ENCODE measurements at regions not wholly inside any gene's neighbourhood (a gene's known extent, or its start where the extent isn't known, plus 50 kb on each side); places are given as distances from the start of the nearest gene placed in this dataset.

DNA sequence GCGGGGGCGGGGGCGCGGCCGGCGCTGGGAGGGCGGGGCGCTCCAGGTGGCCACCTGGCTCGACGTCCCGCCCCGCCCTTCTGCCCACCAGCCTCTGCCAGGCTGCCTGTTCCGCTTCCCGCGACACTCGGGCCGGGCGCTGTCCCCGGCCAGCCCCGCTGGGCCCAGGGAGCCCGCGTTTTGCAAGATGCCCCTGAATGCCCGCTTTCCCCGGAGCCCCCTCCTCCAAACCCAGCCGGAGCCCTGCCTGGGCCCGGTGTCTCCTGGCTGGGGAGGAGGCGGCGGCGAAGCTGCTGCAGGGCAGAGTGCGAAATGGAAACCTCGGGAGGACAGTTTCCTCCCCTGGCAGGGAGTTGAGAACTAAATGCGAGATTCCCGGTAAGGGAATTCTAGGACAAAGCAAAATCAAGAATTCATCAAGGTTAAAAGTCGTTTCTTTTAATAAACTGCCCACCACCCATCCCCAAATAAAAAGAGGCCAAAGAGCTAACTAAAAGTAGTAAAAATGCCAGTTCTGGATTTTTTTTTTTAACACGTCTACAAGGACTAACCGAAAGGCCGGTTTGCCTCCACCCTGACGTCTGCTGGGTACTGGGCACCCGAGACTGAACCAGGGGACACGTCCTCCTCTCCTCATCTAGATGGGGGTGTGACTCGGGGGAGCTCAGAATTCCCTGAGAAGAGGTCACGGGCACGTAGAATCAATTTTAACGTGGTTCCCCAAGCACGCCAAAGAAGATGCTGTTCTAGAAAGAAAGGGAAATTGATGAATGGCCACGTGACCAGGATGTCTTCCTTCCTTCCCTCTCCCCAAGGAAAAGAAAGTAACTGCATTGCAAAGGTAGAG is 200.4 kb upstream of the NFE2L3 start:
- Histone ChIP-seq H3K4me3 (ENCODE audit: low read length) (peak overlapping the region; percentile 67), H3K4me1 (ENCODE audit: control insufficient read depth, insufficient read depth, low read length) (peaks cover 3% of the 10 kb centered on the region), H3K36me3 (ENCODE audit: control insufficient read depth, insufficient read depth, low read length) (no peaks in the 10 kb centered on the region), H3K27me3 (ENCODE audit: control insufficient read depth, insufficient read depth, low read length) (no peaks in the 10 kb centered on the region), H3K9ac (ENCODE audit: low read length) (peak overlapping the region; percentile 17), H3K27ac (ENCODE audit: low read depth, low read length) (no peak overlapping the region)

GRCh38 chr7:25952261-25953057 is 199.5 kb upstream of the NFE2L3 start:
- Histone ChIP-seq H3K4me3 (ENCODE audit: low read length) (no peak overlapping the region), H3K27ac (ENCODE audit: low read depth, low read length) (no peak overlapping the region), H3K9ac (ENCODE audit: low read length) (no peak overlapping the region)

GRCh38 chr7:25953859-25954258 is 198.1 kb upstream of the NFE2L3 start:
- no peak overlapping the region for H3K9ac ChIP-seq (ENCODE audit: low read length)
- no peak overlapping the region for H3K27ac ChIP-seq (ENCODE audit: low read depth, low read length)

More at GRCh38 chr7:25952261-25953057, 199.5 kb upstream of the NFE2L3 start:
- peaks cover 3% of the 10 kb centered on the region for H3K4me1 ChIP-seq (ENCODE audit: control insufficient read depth, insufficient read depth, low read length)
- H3K27me3 ChIP-seq (ENCODE audit: control insufficient read depth, insufficient read depth, low read length) = no peaks in the 10 kb centered on the region
- no peaks in the 10 kb centered on the region for H3K36me3 ChIP-seq (ENCODE audit: control insufficient read depth, insufficient read depth, low read length)

DNA sequence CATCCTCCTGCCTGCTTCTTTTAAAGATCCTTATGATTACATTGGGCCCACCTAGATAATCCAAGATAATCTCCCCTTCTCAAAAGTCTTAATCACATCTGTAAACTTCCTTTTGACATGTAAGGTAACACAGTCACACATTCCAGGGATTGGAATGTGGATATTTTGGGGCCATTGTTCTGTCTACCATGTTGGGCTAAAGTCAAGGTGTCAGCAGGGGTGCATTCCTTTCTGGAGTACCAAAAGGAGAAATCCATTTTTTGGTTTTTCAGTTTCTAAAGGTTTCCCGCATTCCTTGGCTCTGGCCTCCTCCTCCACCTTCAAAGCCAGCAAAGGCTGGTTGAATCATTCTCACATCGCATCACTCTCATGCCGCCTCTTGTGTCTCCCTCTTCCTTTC is 197.6 kb upstream of the NFE2L3 start:
- Histone ChIP-seq H3K4me1 (ENCODE audit: control insufficient read depth, insufficient read depth, low read length) (peaks cover 3% of the 10 kb centered on the region), H3K36me3 (ENCODE audit: control insufficient read depth, insufficient read depth, low read length) (no peaks in the 10 kb centered on the region), H3K27me3 (ENCODE audit: control insufficient read depth, insufficient read depth, low read length) (no peaks in the 10 kb centered on the region), H3K9ac (ENCODE audit: low read length) (no peak overlapping the region), H3K4me3 (ENCODE audit: low read length) (no peak overlapping the region), H3K27ac (ENCODE audit: low read depth, low read length) (no peak overlapping the region)

More at GRCh38 chr7:25953859-25954258, 198.1 kb upstream of the NFE2L3 start:
- no peaks in the 10 kb centered on the region for H3K27me3 ChIP-seq (ENCODE audit: control insufficient read depth, insufficient read depth, low read length)
- H3K36me3 ChIP-seq (ENCODE audit: control insufficient read depth, insufficient read depth, low read length) = no peaks in the 10 kb centered on the region
- peaks cover 3% of the 10 kb centered on the region for H3K4me1 ChIP-seq (ENCODE audit: control insufficient read depth, insufficient read depth, low read length)
- no peak overlapping the region for H3K4me3 ChIP-seq (ENCODE audit: low read length)

GRCh38 chr7:25959168-25959734 is 192.7 kb upstream of the NFE2L3 start:
- Histone ChIP-seq H3K4me1 (ENCODE audit: control insufficient read depth, insufficient read depth, low read length) (no peaks in the 10 kb centered on the region), H3K27ac (ENCODE audit: low read depth, low read length) (no peak overlapping the region), H3K36me3 (ENCODE audit: control insufficient read depth, insufficient read depth, low read length) (no peaks in the 10 kb centered on the region), H3K9ac (ENCODE audit: low read length) (no peak overlapping the region), H3K27me3 (ENCODE audit: control insufficient read depth, insufficient read depth, low read length) (no peaks in the 10 kb centered on the region), H3K4me3 (ENCODE audit: low read length) (no peak overlapping the region)

DNA sequence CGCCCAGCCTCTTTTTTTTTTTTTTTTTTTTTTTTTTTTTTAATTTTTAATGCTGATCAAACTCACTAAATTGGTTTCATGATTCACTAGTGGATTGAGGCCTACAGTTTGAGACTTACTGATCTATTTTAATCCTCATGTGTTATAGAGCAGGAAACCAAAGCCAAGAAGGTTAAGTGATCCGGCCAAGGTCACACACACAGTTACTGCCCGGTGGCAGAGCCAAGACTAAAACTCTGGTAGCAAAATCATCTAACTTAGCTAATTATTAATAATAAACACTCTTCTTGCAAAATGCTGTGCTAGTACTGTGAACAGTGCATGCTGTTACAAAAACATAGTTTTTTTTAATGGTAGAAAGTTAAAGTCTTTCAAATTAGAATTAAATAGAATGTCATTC is 188.3 kb upstream of the NFE2L3 start:
- Histone ChIP-seq H3K4me3 (ENCODE audit: low read length) (no peak overlapping the region), H3K4me1 (ENCODE audit: control insufficient read depth, insufficient read depth, low read length) (no peaks in the 10 kb centered on the region), H3K27ac (ENCODE audit: low read depth, low read length) (no peak overlapping the region), H3K9ac (ENCODE audit: low read length) (no peak overlapping the region), H3K36me3 (ENCODE audit: control insufficient read depth, insufficient read depth, low read length) (no peaks in the 10 kb centered on the region), H3K27me3 (ENCODE audit: control insufficient read depth, insufficient read depth, low read length) (no peaks in the 10 kb centered on the region)

DNA sequence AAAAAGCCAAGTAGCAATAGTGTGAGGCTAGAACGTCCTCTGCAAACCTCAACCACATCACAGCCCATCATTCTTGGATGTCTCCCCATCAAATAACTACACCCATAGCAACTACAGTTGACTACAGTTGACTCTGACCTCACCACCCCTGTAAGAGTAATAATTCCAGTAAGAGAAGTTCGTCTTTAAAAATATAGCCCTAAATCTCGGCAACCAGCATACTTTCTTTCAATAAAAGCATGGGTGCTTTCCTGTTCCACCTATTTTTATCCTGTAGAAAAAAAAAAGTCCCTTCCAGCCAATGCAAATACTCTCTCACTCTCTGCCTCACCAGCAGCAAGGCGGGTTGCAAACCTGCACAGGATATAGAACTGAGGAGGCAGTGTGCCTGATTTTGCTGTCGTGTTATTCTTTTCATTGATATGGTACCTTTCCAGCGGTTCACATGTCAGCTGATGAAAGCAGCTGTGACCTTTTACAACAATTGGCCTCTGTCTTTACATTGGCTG is 187.5 kb upstream of the NFE2L3 start:
- Histone ChIP-seq H3K36me3 (ENCODE audit: control insufficient read depth, insufficient read depth, low read length) (no peaks in the 10 kb centered on the region), H3K9ac (ENCODE audit: low read length) (no peak overlapping the region), H3K4me1 (ENCODE audit: control insufficient read depth, insufficient read depth, low read length) (no peaks in the 10 kb centered on the region), H3K4me3 (ENCODE audit: low read length) (no peak overlapping the region), H3K27ac (ENCODE audit: low read depth, low read length) (no peak overlapping the region), H3K27me3 (ENCODE audit: control insufficient read depth, insufficient read depth, low read length) (no peaks in the 10 kb centered on the region)

- Histone ChIP-seq H3K9ac (ENCODE audit: low read length) (no peak overlapping the region), H3K4me1 (ENCODE audit: control insufficient read depth, insufficient read depth, low read length) (no peaks in the 10 kb centered on the region), H3K27ac (ENCODE audit: low read depth, low read length) (no peak overlapping the region), H3K36me3 (ENCODE audit: control insufficient read depth, insufficient read depth, low read length) (no peaks in the 10 kb centered on the region), H3K4me3 (ENCODE audit: low read length) (no peak overlapping the region), H3K27me3 (ENCODE audit: control insufficient read depth, insufficient read depth, low read length) (no peaks in the 10 kb centered on the region)
These were observed 186.4 kb upstream of the NFE2L3 start for GRCh38 chr7:25965405-25966123.

- no peaks in the 10 kb centered on the region for H3K4me1 ChIP-seq (ENCODE audit: control insufficient read depth, insufficient read depth, low read length)
- H3K36me3 ChIP-seq (ENCODE audit: control insufficient read depth, insufficient read depth, low read length) = no peaks in the 10 kb centered on the region
- no peak overlapping the region for H3K27ac ChIP-seq (ENCODE audit: low read depth, low read length)
- H3K27me3 ChIP-seq (ENCODE audit: control insufficient read depth, insufficient read depth, low read length) = no peaks in the 10 kb centered on the region
- H3K4me3 ChIP-seq (ENCODE audit: low read length) = no peak overlapping the region
- no peak overlapping the region for H3K9ac ChIP-seq (ENCODE audit: low read length)
These were observed 185.5 kb upstream of the NFE2L3 start for GRCh38 chr7:25966469-25966868.

DNA sequence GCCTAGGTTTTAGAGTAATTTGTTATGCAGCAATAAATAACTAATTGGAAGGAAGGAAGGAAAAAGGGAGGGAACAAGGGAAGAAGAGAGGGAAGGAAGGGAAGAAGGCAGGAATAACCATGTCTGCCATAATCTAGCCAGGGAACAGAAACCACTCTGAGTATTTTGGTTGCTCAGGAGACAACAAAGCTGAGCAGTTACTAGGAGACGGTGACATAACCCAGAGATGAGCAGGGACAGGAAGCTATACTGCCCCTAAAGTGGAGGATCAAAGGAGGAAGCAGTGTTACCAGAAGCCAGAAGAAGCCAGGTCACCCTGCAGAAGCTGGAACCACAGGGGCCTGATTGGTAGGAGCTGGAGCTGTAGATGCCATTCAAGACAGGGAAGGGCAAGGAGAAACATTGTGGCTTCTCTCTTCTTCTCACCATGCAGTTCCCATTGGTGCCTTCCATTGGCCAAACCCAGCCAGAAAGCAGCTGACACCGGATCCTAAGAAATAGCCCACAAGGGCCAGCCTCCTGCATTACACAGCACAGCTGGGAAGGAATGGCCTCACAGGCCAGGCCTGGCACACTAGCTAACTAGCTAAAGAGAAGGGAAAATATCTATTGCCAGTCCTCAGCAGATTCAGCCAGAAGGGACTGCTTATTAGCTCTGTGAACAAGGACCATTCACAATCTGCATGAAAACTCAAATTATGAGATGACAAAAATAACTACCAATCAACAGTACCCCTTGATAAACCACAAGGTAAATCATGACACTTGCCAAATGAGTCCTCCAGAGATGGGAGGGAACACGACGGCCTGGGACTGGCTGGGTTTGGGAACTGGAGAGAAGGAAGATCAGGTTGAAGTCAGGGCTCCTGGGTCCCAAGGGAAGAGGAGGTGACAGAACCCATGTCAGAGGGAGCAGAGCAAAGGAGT is 184.5 kb upstream of the NFE2L3 start:
- no peak overlapping the region for H3K9ac ChIP-seq (ENCODE audit: low read length)
- no peak overlapping the region for H3K27ac ChIP-seq (ENCODE audit: low read depth, low read length)
- H3K27me3 ChIP-seq (ENCODE audit: control insufficient read depth, insufficient read depth, low read length) = no peaks in the 10 kb centered on the region
- H3K4me1 ChIP-seq (ENCODE audit: control insufficient read depth, insufficient read depth, low read length) = no peaks in the 10 kb centered on the region
- H3K36me3 ChIP-seq (ENCODE audit: control insufficient read depth, insufficient read depth, low read length) = no peaks in the 10 kb centered on the region
- no peak overlapping the region for H3K4me3 ChIP-seq (ENCODE audit: low read length)

- H3K9ac ChIP-seq (ENCODE audit: low read length) = no peak overlapping the region
- no peaks in the 10 kb centered on the region for H3K27me3 ChIP-seq (ENCODE audit: control insufficient read depth, insufficient read depth, low read length)
- H3K27ac ChIP-seq (ENCODE audit: low read depth, low read length) = no peak overlapping the region
- no peaks in the 10 kb centered on the region for H3K4me1 ChIP-seq (ENCODE audit: control insufficient read depth, insufficient read depth, low read length)
- no peaks in the 10 kb centered on the region for H3K36me3 ChIP-seq (ENCODE audit: control insufficient read depth, insufficient read depth, low read length)
- no peak overlapping the region for H3K4me3 ChIP-seq (ENCODE audit: low read length)
These were observed 183.6 kb upstream of the NFE2L3 start for GRCh38 chr7:25968205-25968993.

Data from rectal smooth muscle tissue (tissue), 1 donor.